Activated CD4-positive, alpha-beta T cell treated with anti-CD3 and anti-CD28 coated beads, Interleukin-2, amount 10 ng/mL, durations not matched to agents 24 days and 14 days (primary cell): ENCODE measurements at regions not wholly inside any gene's neighbourhood (a gene's known extent, or its start where the extent isn't known, plus 50 kb on each side); places are given as distances from the start of the nearest gene placed in this dataset.
"Not testable (repeated sequence)": the region's sequence is repeated elsewhere in the genome, so short reads cannot be mapped to it uniquely, and the experiment has no call there.

Experiments
- DNase-seq: peaks from one replicate; pipeline ENCODE4 v3.0.0; 2022
- H3K27ac Mint-ChIP-seq: one replicate; pipeline ENCODE4 v1.8.0; 2022; ENCODE audit warnings: mild to moderate bottlenecking, mixed read lengths
- H3K27me3 Mint-ChIP-seq: one replicate; pipeline ENCODE4 v1.8.0; 2022; ENCODE audit warnings: mixed read lengths
- H3K36me3 Mint-ChIP-seq: one replicate; pipeline ENCODE4 v1.8.0; 2022; ENCODE audit warnings: low read depth, mild to moderate bottlenecking, mixed read lengths
- H3K4me1 Mint-ChIP-seq: one replicate; pipeline ENCODE4 v1.8.0; 2021; ENCODE audit warnings: mixed read lengths
- H3K4me3 Mint-ChIP-seq: one replicate; pipeline ENCODE4 v1.8.0; 2022; ENCODE audit warnings: mild to moderate bottlenecking, moderate library complexity, mixed read lengths
- H3K9me3 Mint-ChIP-seq: one replicate; pipeline ENCODE4 v1.8.0; 2021; ENCODE audit warnings: mixed read lengths
- intact Hi-C: fragments of 100-400 bp; cut with micrococcal nuclease; formaldehyde crosslinking; loops from one replicate; pipeline ENCODE4 v1.15.1; 2023

GRCh38 chr4:18445110-18445509 is 423.6 kb upstream of the LCORL start:
- H3K4me3 Mint-ChIP-seq, result no peak overlapping the region
- H3K27me3 Mint-ChIP-seq, result no peaks in the 10 kb centered on the region
- no peaks in the 10 kb centered on the region for H3K9me3 Mint-ChIP-seq
- no peaks in the 10 kb centered on the region for H3K36me3 Mint-ChIP-seq
- intact Hi-C loops, result no loop called here
- H3K27ac Mint-ChIP-seq, result no peak overlapping the region
- DNase-seq, result no peak
- no peaks in the 10 kb centered on the region for H3K4me1 Mint-ChIP-seq

DNA sequence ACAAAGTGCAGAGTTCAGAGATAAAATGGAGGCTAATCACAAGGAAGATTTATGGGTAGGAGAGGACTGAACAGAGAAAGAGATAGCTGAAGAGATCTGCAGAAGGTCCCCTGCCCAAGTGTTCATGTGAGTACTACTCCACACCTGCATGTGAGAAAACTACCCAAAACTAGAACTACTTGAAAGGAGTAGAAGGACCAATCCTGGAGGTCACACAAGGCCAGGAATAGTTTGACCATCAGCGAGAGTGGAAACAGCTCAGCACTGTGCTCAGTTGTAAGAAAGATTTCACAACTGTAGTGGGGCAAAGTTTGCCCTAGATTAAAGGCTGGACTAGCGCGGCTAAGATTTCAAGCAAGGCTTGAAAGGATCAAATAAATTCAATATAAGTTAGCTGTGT is 422.7 kb upstream of the LCORL start:
- intact Hi-C loops, result no loop called here
- Mint-ChIP-seq H3K27ac (no peak overlapping the region), H3K27me3 (no peaks in the 10 kb centered on the region), H3K4me3 (no peak overlapping the region), H3K9me3 (no peaks in the 10 kb centered on the region), H3K36me3 (no peaks in the 10 kb centered on the region), H3K4me1 (no peaks in the 10 kb centered on the region)
- DNase-seq, result no peak

DNA sequence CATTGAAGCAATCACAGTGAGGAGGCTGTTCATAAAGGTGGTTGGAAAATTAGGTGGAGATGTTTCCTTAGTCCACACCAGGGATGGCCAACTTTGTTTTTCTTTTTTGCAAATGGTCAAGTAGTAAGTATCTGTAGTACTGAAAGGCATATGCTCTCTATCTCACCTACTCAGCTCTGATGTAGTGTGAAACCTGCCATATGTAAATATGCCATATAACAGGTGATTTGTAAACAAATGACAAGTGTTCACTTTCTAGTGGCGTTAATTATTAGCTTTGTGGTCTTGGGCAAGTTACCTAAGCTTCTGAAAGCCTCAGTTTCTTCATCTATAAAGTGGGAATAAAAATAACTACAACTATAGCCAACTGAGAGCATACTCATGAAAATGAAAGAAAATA is 421.4 kb upstream of the LCORL start:
- intact Hi-C loops, result no loop called here
- Mint-ChIP-seq H3K36me3 (no peaks in the 10 kb centered on the region), H3K27me3 (no peaks in the 10 kb centered on the region), H3K9me3 (no peaks in the 10 kb centered on the region), H3K4me3 (no peak overlapping the region), H3K4me1 (no peaks in the 10 kb centered on the region), H3K27ac (no peak overlapping the region)
- no peak for DNase-seq

GRCh38 chr4:18441676-18442075 is 420.1 kb upstream of the LCORL start:
- no peak for DNase-seq
- Mint-ChIP-seq H3K4me1 (no peaks in the 10 kb centered on the region), H3K4me3 (no peak overlapping the region), H3K27me3 (no peaks in the 10 kb centered on the region), H3K36me3 (no peaks in the 10 kb centered on the region), H3K9me3 (no peaks in the 10 kb centered on the region), H3K27ac (no peak overlapping the region)
- intact Hi-C loops, result no loop called here

DNA sequence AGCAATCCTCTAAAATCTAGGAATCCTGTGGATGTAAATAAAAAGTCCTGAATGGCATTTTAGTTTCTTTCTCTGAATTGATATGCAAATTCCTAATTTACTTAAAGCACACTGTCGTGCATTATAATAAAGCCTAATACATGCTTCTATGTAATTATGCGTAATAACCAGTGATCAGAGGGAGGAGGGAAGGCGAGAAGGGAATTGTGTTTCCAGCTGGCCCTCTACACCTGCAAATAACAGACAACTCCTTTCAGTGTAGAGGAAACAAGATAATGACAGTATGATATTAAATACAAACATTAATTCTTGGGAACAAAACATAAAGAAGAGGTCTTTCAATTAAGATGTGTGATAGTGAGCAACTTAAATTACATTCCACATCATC is 419.6 kb upstream of the LCORL start:
- intact Hi-C loops, result no loop called here
- DNase-seq, result no peak
- Mint-ChIP-seq H3K4me1 (no peaks in the 10 kb centered on the region), H3K27ac (no peak overlapping the region), H3K36me3 (no peaks in the 10 kb centered on the region), H3K4me3 (no peak overlapping the region), H3K9me3 (no peaks in the 10 kb centered on the region), H3K27me3 (no peaks in the 10 kb centered on the region)

GRCh38 chr4:18440527-18441202 is 419.1 kb upstream of the LCORL start:
- Mint-ChIP-seq H3K4me1 (no peaks in the 10 kb centered on the region), H3K9me3 (no peaks in the 10 kb centered on the region), H3K27me3 (no peaks in the 10 kb centered on the region), H3K36me3 (no peaks in the 10 kb centered on the region), H3K27ac (no peak overlapping the region), H3K4me3 (no peak overlapping the region)
- no peak for DNase-seq
- intact Hi-C loops, result no loop called here

GRCh38 chr4:18439311-18439710 is 417.8 kb upstream of the LCORL start:
- no peaks in the 10 kb centered on the region for H3K9me3 Mint-ChIP-seq
- intact Hi-C loops, result no loop called here
- no peak for DNase-seq
- no peaks in the 10 kb centered on the region for H3K4me1 Mint-ChIP-seq
- no peak overlapping the region for H3K4me3 Mint-ChIP-seq
- no peaks in the 10 kb centered on the region for H3K36me3 Mint-ChIP-seq
- H3K27ac Mint-ChIP-seq, result no peak overlapping the region
- no peaks in the 10 kb centered on the region for H3K27me3 Mint-ChIP-seq

GRCh38 chr4:18435781-18436180 is 414.2 kb upstream of the LCORL start:
- intact Hi-C loops, result no loop called here
- Mint-ChIP-seq H3K4me1 (no peaks in the 10 kb centered on the region), H3K27ac (no peak overlapping the region), H3K27me3 (no peaks in the 10 kb centered on the region), H3K9me3 (no peaks in the 10 kb centered on the region), H3K4me3 (no peak overlapping the region), H3K36me3 (no peaks in the 10 kb centered on the region)
- DNase-seq, result no peak

GRCh38 chr4:18422685-18423084 is 401.1 kb upstream of the LCORL start:
- intact Hi-C loops, result no loop called here

GRCh38 chr4:18421519-18421918 is 400.0 kb upstream of the LCORL start:
- intact Hi-C loops, result no loop called here
- Mint-ChIP-seq H3K36me3 (no peaks in the 10 kb centered on the region), H3K27me3 (no peaks in the 10 kb centered on the region), H3K4me3 (no peak overlapping the region), H3K4me1 (no peaks in the 10 kb centered on the region), H3K9me3 (peaks cover 3% of the 10 kb centered on the region), H3K27ac (no peak overlapping the region)
- DNase-seq, result no peak

More at GRCh38 chr4:18422685-18423084, 401.1 kb upstream of the LCORL start:
- peaks cover 3% of the 10 kb centered on the region for H3K9me3 Mint-ChIP-seq
- H3K27me3 Mint-ChIP-seq, result no peaks in the 10 kb centered on the region
- no peak overlapping the region for H3K27ac Mint-ChIP-seq
- H3K4me3 Mint-ChIP-seq, result no peak overlapping the region
- no peak for DNase-seq
- H3K36me3 Mint-ChIP-seq, result no peaks in the 10 kb centered on the region
- no peaks in the 10 kb centered on the region for H3K4me1 Mint-ChIP-seq

DNA sequence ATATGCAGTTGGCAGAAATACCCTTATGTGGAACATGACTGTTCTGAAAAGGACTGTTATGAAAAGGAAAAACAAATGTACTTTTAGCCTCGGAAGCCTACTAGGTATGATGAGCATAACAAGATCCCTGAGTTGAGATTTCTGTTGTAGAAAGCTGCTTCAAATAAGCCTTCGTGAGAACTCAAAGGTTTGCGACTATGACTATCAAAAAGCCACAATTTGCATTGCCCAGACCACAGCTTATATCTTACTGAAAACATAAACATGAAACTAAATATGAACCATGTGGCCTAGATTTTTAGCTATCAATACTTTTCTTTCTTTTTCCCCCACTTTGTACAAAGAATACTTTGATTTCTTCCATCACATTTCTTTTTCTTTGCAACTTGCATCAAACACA is 398.2 kb upstream of the LCORL start:
- H3K9me3 Mint-ChIP-seq, result peaks cover 3% of the 10 kb centered on the region
- intact Hi-C loops, result no loop called here
- H3K4me3 Mint-ChIP-seq, result no peak overlapping the region
- no peaks in the 10 kb centered on the region for H3K4me1 Mint-ChIP-seq
- DNase-seq, result no peak
- no peaks in the 10 kb centered on the region for H3K36me3 Mint-ChIP-seq
- no peaks in the 10 kb centered on the region for H3K27me3 Mint-ChIP-seq
- H3K27ac Mint-ChIP-seq, result no peak overlapping the region

DNA sequence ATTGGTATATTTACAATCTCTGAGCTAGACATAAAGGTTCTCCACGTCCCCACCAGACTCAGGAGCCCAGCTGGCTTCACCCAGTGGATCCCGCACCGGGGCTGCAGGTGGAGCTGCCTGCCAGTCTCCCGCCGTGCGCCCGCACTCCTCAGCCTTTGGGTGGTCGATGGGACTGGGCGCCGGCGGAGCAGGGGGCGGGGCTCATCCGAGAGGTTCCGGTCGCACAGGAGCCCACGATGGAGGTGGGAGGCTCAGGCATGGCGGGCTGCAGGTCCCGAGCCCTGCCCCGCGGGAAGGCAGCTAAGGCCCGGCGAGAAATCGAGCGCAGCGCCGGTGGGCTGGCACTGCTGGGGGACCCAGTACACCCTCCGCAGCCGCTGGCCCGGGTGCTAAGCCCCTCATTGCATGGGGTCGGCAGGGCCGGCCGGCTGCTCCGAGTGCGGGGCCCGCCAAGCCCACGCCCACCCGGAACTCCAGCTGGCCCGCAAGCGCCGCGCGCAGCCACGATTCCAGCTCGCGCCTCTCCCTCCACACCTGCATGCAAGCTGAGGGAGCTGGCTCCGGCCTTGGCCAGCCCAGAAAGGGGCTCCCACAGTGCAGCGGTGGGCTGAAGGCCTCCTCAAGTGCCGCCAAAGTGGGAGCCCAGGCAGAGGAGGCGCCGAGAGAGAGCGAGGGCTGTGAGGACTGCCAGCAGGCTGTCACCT is 396.8 kb upstream of the LCORL start:
- DNase-seq, intact Hi-C loops, H3K27ac Mint-ChIP-seq, H3K4me1 Mint-ChIP-seq, H3K36me3 Mint-ChIP-seq, H3K4me3 Mint-ChIP-seq, H3K9me3 Mint-ChIP-seq, H3K27me3 Mint-ChIP-seq: not testable (repeated sequence)

GRCh38 chr4:18417651-18418050 is 396.1 kb upstream of the LCORL start:
- H3K4me3 Mint-ChIP-seq, DNase-seq, H3K27ac Mint-ChIP-seq, H3K4me1 Mint-ChIP-seq, H3K36me3 Mint-ChIP-seq, H3K27me3 Mint-ChIP-seq, H3K9me3 Mint-ChIP-seq, intact Hi-C loops: not testable (repeated sequence)

DNA sequence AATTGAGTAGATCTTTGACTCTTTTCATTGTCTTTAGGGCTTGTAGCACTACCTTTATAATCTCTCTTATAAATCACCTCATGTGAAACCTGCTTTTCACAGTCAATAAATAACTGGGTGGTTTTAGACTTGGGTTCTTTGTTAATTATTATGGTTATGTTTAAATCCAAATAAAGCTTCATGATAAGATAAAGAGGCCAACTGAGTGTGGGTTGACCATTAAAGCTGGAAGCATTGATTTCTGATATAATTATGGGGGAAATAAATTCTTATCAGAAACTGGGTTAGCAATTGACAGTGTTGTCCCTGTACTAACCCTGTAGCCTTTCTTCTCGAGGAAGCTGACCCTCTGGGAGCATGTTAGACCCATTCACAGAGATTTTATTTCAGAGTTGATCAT is 384.7 kb upstream of the LCORL start:
- Mint-ChIP-seq H3K27ac (no peak overlapping the region), H3K4me1 (peaks cover 2% of the 10 kb centered on the region), H3K27me3 (no peaks in the 10 kb centered on the region), H3K4me3 (no peak overlapping the region), H3K36me3 (no peaks in the 10 kb centered on the region), H3K9me3 (no peaks in the 10 kb centered on the region)
- no peak for DNase-seq
- intact Hi-C loops, result no loop called here

GRCh38 chr4:18405054-18405453 is 383.5 kb upstream of the LCORL start:
- Mint-ChIP-seq H3K27me3 (no peaks in the 10 kb centered on the region), H3K27ac (no peak overlapping the region), H3K9me3 (no peaks in the 10 kb centered on the region), H3K36me3 (no peaks in the 10 kb centered on the region), H3K4me1 (peaks cover 2% of the 10 kb centered on the region), H3K4me3 (no peak overlapping the region)
- no peak for DNase-seq
- intact Hi-C loops, result no loop called here
